Panc1 (cell line): ENCODE measurements at regions not wholly inside any gene's neighbourhood (a gene's known extent, or its start where the extent isn't known, plus 50 kb on each side); places are given as distances from the start of the nearest gene placed in this dataset.

Source experiments
- ATAC-seq: fragments of 200-7000 bp; cut with Tn5 transposase; 2 replicates; pipeline ENCODE4 v1.9.1; 2020; ENCODE audit warnings: mild to moderate bottlenecking, moderate library complexity
- BruUV-seq: library from RNA; stranded (reverse); fragments of 400-500 nt; replicated peaks from 2 replicates; lab custom pipeline; 2021; lab: Mats Ljungman, UMichigan
- CTCF ChIA-PET: fragments of 300-600 bp; sonication (Branson Sonifier 250); formaldehyde crosslinking; loops from one replicate; lab custom pipeline; 2022; ENCODE audit warnings: antibody characterized with exemption; lab: Charles Lee
- POLR2A ChIA-PET: fragments of 300-600 bp; sonication (Branson Sonifier 250); formaldehyde crosslinking; loops from one replicate; lab custom pipeline; 2022; ENCODE audit warnings: antibody characterized with exemption; lab: Charles Lee
- DNase-seq: peaks from one replicate; pipeline ENCODE4 v3.0.0-alpha.2; 2010; ENCODE audit warnings: low read depth, low spot score
- H3K27ac ChIP-seq: 2 replicates; pipeline ENCODE4 v1.5.1; 2011; ENCODE audit warnings: mild to moderate bottlenecking, low read length, inconsistent platforms
- H3K27me3 ChIP-seq: fragments of 200-500 bp; sonication (Bioruptor generic); 2 replicates; pipeline ENCODE4 v1.6.0; 2014; ENCODE audit warnings: low read length, inconsistent platforms; ENCODE audit not compliant: control insufficient read depth, insufficient read depth
- H3K36me3 ChIP-seq: fragments of 200-500 bp; sonication (Bioruptor generic); 2 replicates; pipeline ENCODE4 v1.5.1; 2014; ENCODE audit warnings: inconsistent platforms, mild to moderate bottlenecking, low read length, moderate library complexity; ENCODE audit not compliant: control insufficient read depth, insufficient read depth
- H3K4me1 ChIP-seq: 2 replicates; pipeline ENCODE4 v1.5.1; 2011; ENCODE audit warnings: inconsistent platforms, mild to moderate bottlenecking, low read length, moderate library complexity; ENCODE audit not compliant: control insufficient read depth, insufficient read depth
- H3K4me3 ChIP-seq, 2 experiments: 2 replicates each; pipeline ENCODE4 v1.5.1; 2011 to 2012; ENCODE audit warnings: low read depth in 2 of 2, low read length in 2 of 2, mild to moderate bottlenecking in 2 of 2, inconsistent platforms in 1 of 2, moderate library complexity in 1 of 2
- H3K9me3 ChIP-seq: fragments of 200-500 bp; sonication (Bioruptor generic); 2 replicates; pipeline ENCODE4 v1.5.1; 2014; ENCODE audit warnings: low read depth, mild to moderate bottlenecking, inconsistent platforms, low read length, moderate library complexity; ENCODE audit not compliant: control insufficient read depth, insufficient read depth
- CTCF ChIP-seq: fragments of 450-650 bp; IDR thresholded peaks from 2 replicates; pipeline ENCODE4 v1.5.1; 2017; ENCODE audit warnings: mild to moderate bottlenecking
- REST ChIP-seq, 2 experiments: IDR thresholded peaks; 2 replicates each; pipeline ENCODE4 v1.6.1; 2011 to 2012; ENCODE audit warnings: low read depth in 2 of 2, control low read depth in 1 of 2, low read length in 1 of 2, mild to moderate bottlenecking in 1 of 2, moderate library complexity in 1 of 2; ENCODE audit not compliant: insufficient read depth in 1 of 2
- SIN3A ChIP-seq: IDR thresholded peaks from 2 replicates; pipeline ENCODE4 v1.6.1; 2012; ENCODE audit warnings: low read depth, mild to moderate bottlenecking, low read length, moderate library complexity, borderline replicate concordance; ENCODE audit not compliant: insufficient read depth
- TCF7L2 ChIP-seq: IDR thresholded peaks from 2 replicates; pipeline ENCODE4 v1.6.1; 2011; ENCODE audit warnings: mild to moderate bottlenecking, low read depth, low read length, inconsistent platforms
- in situ Hi-C: cut with HindIII; loops from 2 replicates; pipeline ENCODE4 v1.10.0; 2016; ENCODE audit warnings: low sequenced_read_pairs, low pct_unique_long_range_greater_than_20kb
- intact Hi-C: fragments of 100-400 bp; cut with micrococcal nuclease; formaldehyde crosslinking; loops from one replicate; pipeline ENCODE4 v1.10.0; 2022; ENCODE audit not compliant: unreplicated experiment

GRCh38 chr4:15231265-15232091, 196.4 kb upstream of the C1QTNF7 start:
- Histone ChIP-seq H3K9me3 (no peaks in the 10 kb centered on the region), H3K27ac (no peak overlapping the region), H3K36me3 (no peaks in the 10 kb centered on the region), H3K4me1 (no peaks in the 10 kb centered on the region), H3K27me3 (no peaks in the 10 kb centered on the region), H3K4me3 (no peak overlapping the region)
- DNase-seq (peak; percentile 28), ATAC-seq (peak; percentile 78; the same call in 1 of the 2 replicates)
- CTCF ChIA-PET: no interaction called here
- in situ Hi-C loops (no loop called here), intact Hi-C loops (loop anchor here (2.0 to 10.0 kb wide), 2 partner anchors 163 to 225 kb away; no protein-coding TSS in a partner anchor)
- no TSS peak for BruUV-seq
- TF ChIP-seq REST (IDR thresholded peaks at IDR 0.05; ENCODE audit: insufficient read depth in 1 of 2, low read depth in 2 of 2, low read length in 1 of 2) (no peak), SIN3A (no peak), CTCF (peak; percentile 72)
- POLR2A ChIA-PET: no interaction called here

DNA sequence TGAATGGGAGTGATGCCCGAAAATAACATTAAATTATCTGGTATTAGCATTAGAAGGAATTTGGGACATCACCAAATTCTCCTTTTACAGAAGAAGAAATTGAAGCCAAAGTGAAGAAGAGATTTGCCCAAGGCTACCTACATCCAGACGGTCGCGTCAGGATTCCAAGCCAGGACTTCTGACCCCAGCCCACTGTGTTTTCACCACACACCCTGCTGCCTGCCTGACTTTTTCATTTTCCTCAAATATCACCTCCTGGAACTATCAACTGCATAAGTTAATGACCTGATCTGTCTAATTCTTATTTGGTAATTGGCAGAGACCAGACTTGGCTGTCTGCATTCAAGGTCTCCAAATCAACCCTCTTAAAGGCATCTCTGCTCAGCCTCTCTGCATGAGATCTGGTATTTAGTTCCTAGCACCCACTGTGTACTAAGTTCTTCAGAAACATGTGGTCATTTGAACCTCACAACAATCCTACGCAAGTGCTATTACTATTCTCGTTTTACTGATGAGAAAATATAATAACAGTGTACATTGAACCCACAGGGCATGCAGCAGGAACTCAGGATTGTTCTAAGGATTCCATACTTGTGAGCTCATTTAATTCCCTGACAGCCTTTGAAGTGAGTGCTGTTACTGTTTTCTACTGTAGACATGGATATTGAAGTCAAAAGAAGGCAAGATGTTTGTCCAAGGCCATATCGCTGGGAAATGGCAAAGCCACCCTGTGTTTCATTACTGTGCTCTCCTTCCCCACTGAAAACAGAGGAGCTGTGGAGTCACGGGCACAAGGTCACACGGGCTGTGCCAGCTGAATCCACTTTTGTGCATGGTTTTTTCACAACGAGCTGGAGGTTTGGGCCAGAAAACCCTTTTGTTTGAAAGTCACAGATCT, 195.2 kb upstream of the C1QTNF7 start:
- no peak for TF ChIP-seq TCF7L2
- no TSS peak for BruUV-seq
- no peaks in the 10 kb centered on the region for H3K27me3 ChIP-seq
- DNase-seq (no peak), ATAC-seq (no peak)
- H3K9me3 ChIP-seq: no peaks in the 10 kb centered on the region
- no peaks in the 10 kb centered on the region for H3K36me3 ChIP-seq
- H3K4me1 ChIP-seq: no peaks in the 10 kb centered on the region
- intact Hi-C loops: loop anchor here (10.0 kb wide), 1 partner anchor 162 kb away; no protein-coding TSS in a partner anchor
- no peak overlapping the region for H3K27ac ChIP-seq
- no peak overlapping the region for H3K4me3 ChIP-seq
- ChIA-PET POLR2A (no interaction called here), CTCF (no interaction called here)
- in situ Hi-C loops: no loop called here

GRCh38 chr4:15233264-15233597, 194.6 kb upstream of the C1QTNF7 start:
- intact Hi-C loops: loop anchor here (10.0 kb wide), 1 partner anchor 162 kb away; no protein-coding TSS in a partner anchor
- in situ Hi-C loops: no loop called here
- Histone ChIP-seq H3K4me1 (no peaks in the 10 kb centered on the region), H3K27me3 (no peaks in the 10 kb centered on the region), H3K4me3 (no peak overlapping the region), H3K27ac (no peak overlapping the region), H3K9me3 (no peaks in the 10 kb centered on the region), H3K36me3 (no peaks in the 10 kb centered on the region)
- no peak for TF ChIP-seq SIN3A
- TF ChIP-seq CTCF: no peak
- TF ChIP-seq REST (IDR thresholded peaks at IDR 0.05; ENCODE audit: insufficient read depth in 1 of 2, low read depth in 2 of 2, low read length in 1 of 2): no peak
- no peak for TF ChIP-seq TCF7L2
- ChIA-PET POLR2A (no interaction called here), CTCF (no interaction called here)
- DNase-seq (no peak), ATAC-seq (no peak)
- BruUV-seq: no TSS peak
